ENCODE measurements at regions not wholly inside any gene's neighbourhood (a gene's known extent, or its start where the extent isn't known, plus 50 kb on each side); places are given as distances from the start of the nearest gene placed in this dataset.

DNA sequence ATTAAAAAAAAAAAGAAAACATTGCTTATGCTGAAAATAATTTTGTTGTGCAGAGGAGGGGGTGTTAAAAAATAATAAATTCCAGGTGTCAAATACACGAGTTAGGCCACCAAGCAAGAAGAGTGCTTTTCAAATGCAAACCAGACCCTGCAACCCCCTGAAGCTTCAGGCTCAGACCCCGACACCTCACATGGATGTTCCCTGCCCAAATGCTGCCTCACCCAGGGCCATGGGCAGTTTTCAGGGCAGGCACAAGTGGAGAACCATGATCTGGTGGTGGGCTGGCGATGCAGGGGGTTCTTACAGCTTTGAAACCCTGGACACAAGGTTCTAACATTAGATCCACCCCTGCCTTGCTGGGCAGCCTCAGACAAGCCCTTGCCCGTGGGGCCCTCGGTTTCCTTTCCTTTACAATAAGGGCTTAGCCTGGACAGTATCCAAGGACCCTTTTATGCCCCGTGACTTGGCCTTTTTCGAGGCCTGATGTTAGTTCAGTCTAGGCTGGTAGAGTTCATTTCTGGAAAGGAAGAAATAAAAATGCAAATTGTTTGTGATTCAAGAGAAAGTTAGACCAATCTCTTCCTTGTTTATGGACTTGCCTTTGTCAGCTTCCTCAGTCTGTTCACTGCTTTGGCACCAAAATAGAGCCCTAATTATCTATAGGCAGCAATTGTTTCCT, 168.7 kb downstream of the DDX1 start:
- no peak overlapping the region for H3K4me2 ChIP-seq (ENCODE audit: insufficient read depth, low read length)
- H3K27ac ChIP-seq (ENCODE audit: low read length): no peak overlapping the region
- no peak overlapping the region for H3K9ac ChIP-seq (ENCODE audit: low read depth, low read length)
- DNase-seq (no peak), ATAC-seq (ENCODE audit: insufficient read depth, low read depth) (no peak)
- H4K20me1 ChIP-seq (ENCODE audit: insufficient read depth, low read length): no peaks in the 10 kb centered on the region
- H3K4me3 ChIP-seq (ENCODE audit: low read depth in 1 of 2, low read length in 2 of 2): no peak overlapping the region
- H3K9me3 ChIP-seq (ENCODE audit: insufficient read depth, low read length, severe bottlenecking): no peaks in the 10 kb centered on the region
- H3K36me3 ChIP-seq (ENCODE audit: insufficient read depth, low read length): no peaks in the 10 kb centered on the region
- TF ChIP-seq EZH2 (IDR thresholded peaks at IDR 0.05; ENCODE audit: borderline replicate concordance, low read depth, low read length, severe bottlenecking): no peak
- TF ChIP-seq, protein P1, sequence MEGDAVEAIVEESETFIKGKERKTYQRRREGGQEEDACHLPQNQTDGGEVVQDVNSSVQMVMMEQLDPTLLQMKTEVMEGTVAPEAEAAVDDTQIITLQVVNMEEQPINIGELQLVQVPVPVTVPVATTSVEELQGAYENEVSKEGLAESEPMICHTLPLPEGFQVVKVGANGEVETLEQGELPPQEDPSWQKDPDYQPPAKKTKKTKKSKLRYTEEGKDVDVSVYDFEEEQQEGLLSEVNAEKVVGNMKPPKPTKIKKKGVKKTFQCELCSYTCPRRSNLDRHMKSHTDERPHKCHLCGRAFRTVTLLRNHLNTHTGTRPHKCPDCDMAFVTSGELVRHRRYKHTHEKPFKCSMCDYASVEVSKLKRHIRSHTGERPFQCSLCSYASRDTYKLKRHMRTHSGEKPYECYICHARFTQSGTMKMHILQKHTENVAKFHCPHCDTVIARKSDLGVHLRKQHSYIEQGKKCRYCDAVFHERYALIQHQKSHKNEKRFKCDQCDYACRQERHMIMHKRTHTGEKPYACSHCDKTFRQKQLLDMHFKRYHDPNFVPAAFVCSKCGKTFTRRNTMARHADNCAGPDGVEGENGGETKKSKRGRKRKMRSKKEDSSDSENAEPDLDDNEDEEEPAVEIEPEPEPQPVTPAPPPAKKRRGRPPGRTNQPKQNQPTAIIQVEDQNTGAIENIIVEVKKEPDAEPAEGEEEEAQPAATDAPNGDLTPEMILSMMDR (IDR thresholded peaks at IDR 0.05; ENCODE audit: borderline replicate concordance, extremely low read depth, low read length, poor library complexity, severe bottlenecking): no peak
- H3K27me3 ChIP-seq (ENCODE audit: insufficient read depth, low read length, poor library complexity): no peaks in the 10 kb centered on the region
- no peaks in the 10 kb centered on the region for H3K79me2 ChIP-seq (ENCODE audit: insufficient read depth, low read length)
- H3K4me1 ChIP-seq (ENCODE audit: insufficient read depth, low read length): no peaks in the 10 kb centered on the region
- H2AFZ ChIP-seq (ENCODE audit: low read depth, low read length): no peak overlapping the region

DNA sequence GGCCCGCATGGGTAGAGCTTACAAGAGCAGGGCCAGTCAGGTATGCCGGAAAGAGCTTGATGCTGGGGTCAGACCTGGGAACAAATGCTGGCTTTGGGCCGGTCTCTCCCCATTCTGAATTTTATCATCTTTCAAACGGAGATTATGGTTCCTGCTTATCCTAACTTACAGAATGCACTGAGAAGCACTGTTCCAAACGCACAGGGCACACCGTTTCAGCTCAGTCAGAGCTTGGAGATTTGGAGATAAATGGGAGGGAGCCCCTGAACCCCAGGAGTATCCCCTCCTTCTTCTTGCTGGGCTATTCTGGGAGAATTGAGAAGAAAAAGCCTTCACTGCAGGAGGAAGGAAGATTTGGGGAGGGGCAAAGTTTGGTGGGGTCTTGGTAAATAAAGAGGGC, 169.4 kb downstream of the DDX1 start:
- ATAC-seq (ENCODE audit: insufficient read depth, low read depth) (no peak), DNase-seq (no peak)
- TF ChIP-seq, protein P1 (IDR thresholded peaks at IDR 0.05; ENCODE audit: borderline replicate concordance, extremely low read depth, low read length, poor library complexity, severe bottlenecking): no peak
- no peak for TF ChIP-seq EZH2 (IDR thresholded peaks at IDR 0.05; ENCODE audit: borderline replicate concordance, low read depth, low read length, severe bottlenecking)
- Histone ChIP-seq H3K4me1 (ENCODE audit: insufficient read depth, low read length) (no peaks in the 10 kb centered on the region), H3K9ac (ENCODE audit: low read depth, low read length) (no peak overlapping the region), H4K20me1 (ENCODE audit: insufficient read depth, low read length) (no peaks in the 10 kb centered on the region), H3K36me3 (ENCODE audit: insufficient read depth, low read length) (no peaks in the 10 kb centered on the region), H3K9me3 (ENCODE audit: insufficient read depth, low read length, severe bottlenecking) (no peaks in the 10 kb centered on the region), H2AFZ (ENCODE audit: low read depth, low read length) (no peak overlapping the region), H3K79me2 (ENCODE audit: insufficient read depth, low read length) (no peaks in the 10 kb centered on the region), H3K4me2 (ENCODE audit: insufficient read depth, low read length) (no peak overlapping the region), H3K27ac (ENCODE audit: low read length) (no peak overlapping the region), H3K27me3 (ENCODE audit: insufficient read depth, low read length, poor library complexity) (no peaks in the 10 kb centered on the region), H3K4me3 (ENCODE audit: low read depth in 1 of 2, low read length in 2 of 2) (no peak overlapping the region)

DNA sequence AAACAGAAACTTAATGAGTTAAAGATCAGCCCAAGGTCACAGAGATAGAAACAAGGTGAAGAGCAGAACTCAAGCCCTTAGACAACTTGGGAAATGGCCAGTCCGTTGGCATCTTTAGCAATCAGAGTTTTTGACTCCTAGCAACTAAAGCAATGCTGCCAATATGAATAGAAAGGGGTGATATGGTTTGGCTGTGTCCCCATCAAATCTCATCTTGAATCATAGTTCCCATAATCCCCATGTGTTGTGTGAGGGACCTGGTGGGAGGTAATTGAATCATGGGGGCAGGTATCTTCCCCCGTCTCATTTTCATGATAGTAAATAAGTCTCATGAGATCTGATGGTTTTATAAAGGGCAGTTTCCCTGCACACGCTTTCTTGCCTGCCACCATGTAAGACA, 170.2 kb downstream of the DDX1 start:
- Histone ChIP-seq H3K9ac (ENCODE audit: low read depth, low read length) (no peak overlapping the region), H3K4me2 (ENCODE audit: insufficient read depth, low read length) (no peak overlapping the region), H2AFZ (ENCODE audit: low read depth, low read length) (no peak overlapping the region), H3K4me3 (ENCODE audit: low read depth in 1 of 2, low read length in 2 of 2) (no peak overlapping the region), H3K9me3 (ENCODE audit: insufficient read depth, low read length, severe bottlenecking) (no peaks in the 10 kb centered on the region), H3K4me1 (ENCODE audit: insufficient read depth, low read length) (no peaks in the 10 kb centered on the region), H3K36me3 (ENCODE audit: insufficient read depth, low read length) (no peaks in the 10 kb centered on the region), H3K79me2 (ENCODE audit: insufficient read depth, low read length) (no peaks in the 10 kb centered on the region), H3K27ac (ENCODE audit: low read length) (no peak overlapping the region), H4K20me1 (ENCODE audit: insufficient read depth, low read length) (no peaks in the 10 kb centered on the region), H3K27me3 (ENCODE audit: insufficient read depth, low read length, poor library complexity) (no peaks in the 10 kb centered on the region)
- ATAC-seq (ENCODE audit: insufficient read depth, low read depth): no peak
- DNase-seq: no peak
- TF ChIP-seq, protein P1 (IDR thresholded peaks at IDR 0.05; ENCODE audit: borderline replicate concordance, extremely low read depth, low read length, poor library complexity, severe bottlenecking): no peak
- TF ChIP-seq EZH2 (IDR thresholded peaks at IDR 0.05; ENCODE audit: borderline replicate concordance, low read depth, low read length, severe bottlenecking): no peak

Data from DND-41 (cell line).